H1 (cell line): ENCODE measurements at regions not wholly inside any gene's neighbourhood (a gene's known extent, or its start where the extent isn't known, plus 50 kb on each side); places are given as distances from the start of the nearest gene placed in this dataset.

Source experiments
- EGR1 ChIP-seq: IDR thresholded peaks from 2 replicates; pipeline ENCODE4 v1.6.1; 2011; ENCODE audit warnings: low read depth, low read length, borderline replicate concordance
- EZH2 ChIP-seq: fragments of 200-600 bp; sonication (generic); IDR thresholded peaks from 2 replicates; pipeline ENCODE4 v1.7.1; 2012; ENCODE audit warnings: low read depth, mild to moderate bottlenecking, moderate library complexity, low read length, inconsistent platforms; ENCODE audit not compliant: severe bottlenecking
- KDM1A ChIP-seq: fragments of 200-600, 300-600 bp; sonication (generic); IDR thresholded peaks from 2 replicates; pipeline ENCODE4 v1.7.1; 2016; ENCODE audit warnings: mild to moderate bottlenecking, low read length, borderline replicate concordance
- MAFK ChIP-seq: IDR thresholded peaks from 2 replicates; pipeline ENCODE4 v1.6.1; 2012; ENCODE audit warnings: low read depth, mild to moderate bottlenecking, improper control_type of control experiment, low read length
- POLR2A ChIP-seq, 2 experiments: IDR thresholded peaks; 1 replicate in 1 of 2; 2 replicates in 1 of 2; pipeline ENCODE4 v1.6.1; 2011; ENCODE audit warnings: low read depth in 2 of 2, low read length in 2 of 2, mild to moderate bottlenecking in 2 of 2; ENCODE audit errors: control extremely low read depth in 1 of 2
- POLR2AphosphoS5 ChIP-seq: IDR thresholded peaks from 2 replicates; pipeline ENCODE4 v1.6.1; 2011; ENCODE audit warnings: low read depth, low read length
- RAD21 ChIP-seq, 2 experiments: IDR thresholded peaks in 1 of 2; conservative IDR thresholded peaks in 1 of 2; 2 replicates each; pipeline ENCODE4 v1.6.1; 2011; ENCODE audit warnings: low read depth in 2 of 2, low read length in 2 of 2, improper control_type of control experiment in 1 of 2, inconsistent platforms in 1 of 2, mild to moderate bottlenecking in 1 of 2, moderate library complexity in 1 of 2
- SIRT6 ChIP-seq: IDR thresholded peaks from one replicate; pipeline ENCODE4 v1.7.1; 2012; ENCODE audit warnings: low read length, inconsistent platforms
- SIX5 ChIP-seq: IDR thresholded peaks from 2 replicates; pipeline ENCODE4 v1.6.1; 2011; ENCODE audit warnings: mild to moderate bottlenecking, low read depth, low read length
- TBP ChIP-seq: IDR thresholded peaks from 2 replicates; pipeline ENCODE4 v1.6.1; 2011; ENCODE audit warnings: low read depth, low read length, improper control_type of control experiment
- TF ChIP-seq, protein P1 (sequence below), 3 experiments: IDR thresholded peaks; 1 replicate in 2 of 3; 2 replicates in 1 of 3; pipeline versions ENCODE4 v1.5.1 to v1.6.1; 2011; ENCODE audit warnings: low read length in 3 of 3, mild to moderate bottlenecking in 3 of 3, inconsistent platforms in 2 of 3, low read depth in 1 of 3, moderate library complexity in 1 of 3; ENCODE audit not compliant: insufficient read depth in 1 of 3; ENCODE audit errors: control extremely low read depth in 1 of 3
- TF ChIP-seq, protein P2 (sequence below): IDR thresholded peaks from 2 replicates; pipeline ENCODE4 v1.6.1; 2011; ENCODE audit warnings: low read depth, mild to moderate bottlenecking, low read length; ENCODE audit not compliant: insufficient read depth
- TF ChIP-seq, protein P3 (sequence below): IDR thresholded peaks from 2 replicates; pipeline ENCODE4 v1.6.1; 2012; ENCODE audit warnings: inconsistent platforms

DNA sequence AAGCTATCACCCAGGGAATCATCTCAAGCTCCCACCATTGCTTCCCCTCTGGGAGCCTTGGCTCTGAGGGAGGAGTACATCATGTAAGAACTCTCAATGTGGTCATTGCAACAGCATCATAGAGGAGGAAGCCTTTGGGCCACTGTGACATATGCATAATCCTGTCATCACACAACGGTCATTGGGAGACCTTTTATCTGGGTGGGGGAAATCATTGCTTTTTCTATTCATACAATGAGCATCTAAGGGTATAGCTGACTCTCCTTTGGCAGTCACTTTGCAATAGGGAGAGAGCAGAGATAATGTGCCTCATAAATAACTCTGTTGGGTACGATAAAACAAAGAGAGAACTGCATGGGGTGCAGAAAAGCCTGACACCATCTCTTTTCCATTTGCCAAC is 155.2 kb upstream of the KCNIP4 start:
- TF ChIP-seq, protein P1, sequence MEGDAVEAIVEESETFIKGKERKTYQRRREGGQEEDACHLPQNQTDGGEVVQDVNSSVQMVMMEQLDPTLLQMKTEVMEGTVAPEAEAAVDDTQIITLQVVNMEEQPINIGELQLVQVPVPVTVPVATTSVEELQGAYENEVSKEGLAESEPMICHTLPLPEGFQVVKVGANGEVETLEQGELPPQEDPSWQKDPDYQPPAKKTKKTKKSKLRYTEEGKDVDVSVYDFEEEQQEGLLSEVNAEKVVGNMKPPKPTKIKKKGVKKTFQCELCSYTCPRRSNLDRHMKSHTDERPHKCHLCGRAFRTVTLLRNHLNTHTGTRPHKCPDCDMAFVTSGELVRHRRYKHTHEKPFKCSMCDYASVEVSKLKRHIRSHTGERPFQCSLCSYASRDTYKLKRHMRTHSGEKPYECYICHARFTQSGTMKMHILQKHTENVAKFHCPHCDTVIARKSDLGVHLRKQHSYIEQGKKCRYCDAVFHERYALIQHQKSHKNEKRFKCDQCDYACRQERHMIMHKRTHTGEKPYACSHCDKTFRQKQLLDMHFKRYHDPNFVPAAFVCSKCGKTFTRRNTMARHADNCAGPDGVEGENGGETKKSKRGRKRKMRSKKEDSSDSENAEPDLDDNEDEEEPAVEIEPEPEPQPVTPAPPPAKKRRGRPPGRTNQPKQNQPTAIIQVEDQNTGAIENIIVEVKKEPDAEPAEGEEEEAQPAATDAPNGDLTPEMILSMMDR (IDR thresholded peaks at IDR 0.05; ENCODE audit: control extremely low read depth in 1 of 3, insufficient read depth in 1 of 3, low read depth in 1 of 3, low read length in 3 of 3): no peak
- TF ChIP-seq RAD21 (IDR thresholded peaks at IDR 0.05 in 1 of 2, conservative IDR thresholded peaks at IDR 0.05 in 1 of 2; ENCODE audit: low read depth in 2 of 2, low read length in 2 of 2): no peak
- no peak for TF ChIP-seq EZH2
- TF ChIP-seq POLR2A (IDR thresholded peaks at IDR 0.05; ENCODE audit: control extremely low read depth in 1 of 2, low read depth in 2 of 2, low read length in 2 of 2): no peak
- TF ChIP-seq, protein P2, sequence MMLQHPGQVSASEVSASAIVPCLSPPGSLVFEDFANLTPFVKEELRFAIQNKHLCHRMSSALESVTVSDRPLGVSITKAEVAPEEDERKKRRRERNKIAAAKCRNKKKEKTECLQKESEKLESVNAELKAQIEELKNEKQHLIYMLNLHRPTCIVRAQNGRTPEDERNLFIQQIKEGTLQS: no peak
- TF ChIP-seq POLR2AphosphoS5: no peak
- no peak for TF ChIP-seq SIRT6
- TF ChIP-seq, protein P3, sequence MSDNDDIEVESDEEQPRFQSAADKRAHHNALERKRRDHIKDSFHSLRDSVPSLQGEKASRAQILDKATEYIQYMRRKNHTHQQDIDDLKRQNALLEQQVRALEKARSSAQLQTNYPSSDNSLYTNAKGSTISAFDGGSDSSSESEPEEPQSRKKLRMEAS: no peak
- no peak for TF ChIP-seq TBP
- TF ChIP-seq SIX5: no peak
- TF ChIP-seq KDM1A: no peak
- no peak for TF ChIP-seq EGR1
- no peak for TF ChIP-seq MAFK
